ENCODE measurements at regions not wholly inside any gene's neighbourhood (a gene's known extent, or its start where the extent isn't known, plus 50 kb on each side); places are given as distances from the start of the nearest gene placed in this dataset.

DNA sequence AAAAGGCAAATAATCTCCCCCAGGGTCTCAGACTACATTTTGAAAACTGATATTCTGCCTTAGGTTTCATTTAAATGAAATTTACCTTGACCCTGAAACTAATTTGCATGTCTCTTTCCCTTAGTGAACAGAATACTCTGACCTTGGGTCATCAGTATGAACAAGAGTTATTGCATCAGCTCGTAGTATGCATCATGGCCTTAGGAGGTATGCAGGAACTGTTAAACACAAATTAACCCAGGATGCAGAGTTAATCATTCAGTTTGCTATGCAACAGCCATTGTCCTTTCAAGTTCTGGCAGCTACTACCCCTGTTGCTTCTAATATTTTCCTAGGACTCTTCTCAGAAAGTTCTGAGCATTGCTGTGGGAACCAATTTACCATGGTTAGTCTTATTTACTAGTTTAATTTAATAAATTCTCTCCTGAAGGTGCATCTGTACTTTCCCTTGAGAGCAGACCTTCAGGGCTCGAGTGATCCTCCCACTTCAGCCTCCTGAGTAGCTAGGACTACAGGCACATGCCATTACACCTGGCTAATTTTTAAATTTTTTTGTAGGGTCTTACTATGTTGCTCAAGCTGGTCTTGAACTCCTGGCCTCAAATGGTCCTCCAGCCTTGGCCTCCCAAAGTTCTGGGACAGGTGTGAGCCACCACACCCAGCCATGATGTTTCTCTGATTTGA, 126.7 kb downstream of the TTC6 start:
- no peaks in the 10 kb centered on the region for H3K36me3 ChIP-seq (replicated peaks in 1 of 2; ENCODE audit: control insufficient read depth in 1 of 2, insufficient read depth in 2 of 2, low read length in 2 of 2)
- no peak for DNase-seq

DNA sequence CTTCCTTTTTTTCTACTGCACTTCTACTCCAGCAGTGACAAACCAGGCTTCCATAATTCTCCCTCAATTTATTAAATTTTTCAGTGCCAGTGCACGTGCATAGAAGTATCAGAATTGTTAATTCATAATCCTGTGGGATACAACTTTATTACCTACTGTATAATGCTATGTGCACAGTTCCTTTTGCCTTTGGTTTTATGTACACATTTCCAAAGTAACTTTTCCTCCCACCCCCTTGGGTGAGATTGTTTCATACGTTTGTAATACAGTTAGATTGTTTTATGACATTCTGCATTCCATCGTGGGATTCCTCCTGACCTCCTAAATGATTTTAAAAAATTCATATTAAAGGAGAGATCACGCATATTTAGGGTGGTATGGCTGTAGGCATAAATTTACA, 128.1 kb downstream of the TTC6 start:
- H3K9me3 ChIP-seq (replicated peaks in 1 of 2; ENCODE audit: control insufficient read depth in 1 of 2, insufficient read depth in 1 of 2, low read length in 2 of 2): no peaks in the 10 kb centered on the region
- no peaks in the 10 kb centered on the region for H3K4me1 ChIP-seq (ENCODE audit: control insufficient read depth in 1 of 2, insufficient read depth in 2 of 2, low read length in 2 of 2)
- H3K9me3 Mint-ChIP-seq: no peaks in the 10 kb centered on the region
- no peak overlapping the region for H2AFZ ChIP-seq (ENCODE audit: insufficient read depth, low read depth, low read length, poor library complexity, severe bottlenecking)
- no peaks in the 10 kb centered on the region for H3K27me3 ChIP-seq (ENCODE audit: control insufficient read depth in 2 of 2, insufficient read depth in 2 of 2, low read length in 2 of 2)
- TF ChIP-seq, protein P1, sequence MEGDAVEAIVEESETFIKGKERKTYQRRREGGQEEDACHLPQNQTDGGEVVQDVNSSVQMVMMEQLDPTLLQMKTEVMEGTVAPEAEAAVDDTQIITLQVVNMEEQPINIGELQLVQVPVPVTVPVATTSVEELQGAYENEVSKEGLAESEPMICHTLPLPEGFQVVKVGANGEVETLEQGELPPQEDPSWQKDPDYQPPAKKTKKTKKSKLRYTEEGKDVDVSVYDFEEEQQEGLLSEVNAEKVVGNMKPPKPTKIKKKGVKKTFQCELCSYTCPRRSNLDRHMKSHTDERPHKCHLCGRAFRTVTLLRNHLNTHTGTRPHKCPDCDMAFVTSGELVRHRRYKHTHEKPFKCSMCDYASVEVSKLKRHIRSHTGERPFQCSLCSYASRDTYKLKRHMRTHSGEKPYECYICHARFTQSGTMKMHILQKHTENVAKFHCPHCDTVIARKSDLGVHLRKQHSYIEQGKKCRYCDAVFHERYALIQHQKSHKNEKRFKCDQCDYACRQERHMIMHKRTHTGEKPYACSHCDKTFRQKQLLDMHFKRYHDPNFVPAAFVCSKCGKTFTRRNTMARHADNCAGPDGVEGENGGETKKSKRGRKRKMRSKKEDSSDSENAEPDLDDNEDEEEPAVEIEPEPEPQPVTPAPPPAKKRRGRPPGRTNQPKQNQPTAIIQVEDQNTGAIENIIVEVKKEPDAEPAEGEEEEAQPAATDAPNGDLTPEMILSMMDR (IDR thresholded peaks at IDR 0.05): no peak
- H3K79me2 ChIP-seq (ENCODE audit: insufficient read depth, low read length): no peaks in the 10 kb centered on the region
- intact Hi-C loops (cut with micrococcal nuclease): no loop called here
- no peaks in the 10 kb centered on the region for H4K20me1 ChIP-seq (ENCODE audit: insufficient read depth, low read length)
- H3K27ac Mint-ChIP-seq: no peak overlapping the region
- no peaks in the 10 kb centered on the region for H3K36me3 Mint-ChIP-seq
- WGBS (ENCODE audit: insufficient coverage): no CpG with 5 or more reads among the region's 4 CpGs
- no peak overlapping the region for H3K9ac ChIP-seq (ENCODE audit: insufficient read depth, low read length, poor library complexity, severe bottlenecking)
- H3K4me2 ChIP-seq (replicated peaks; ENCODE audit: extremely low read depth, low read length, poor library complexity, severe bottlenecking): no peak overlapping the region
- no peaks in the 10 kb centered on the region for H3K36me3 ChIP-seq (replicated peaks in 1 of 2; ENCODE audit: control insufficient read depth in 1 of 2, insufficient read depth in 2 of 2, low read length in 2 of 2)
- H3K4me3 ChIP-seq (replicated peaks in 1 of 3; ENCODE audit: low read depth in 2 of 3, low read length in 3 of 3): no peak overlapping the region
- no peaks in the 10 kb centered on the region for H3K4me1 Mint-ChIP-seq
- no peak for DNase-seq
- peaks cover 0 to 2% (median 2%) of the 10 kb centered on the region in 3 donors for H3K27me3 Mint-ChIP-seq (ENCODE audit: low read depth in 3 of 3)
- no peak overlapping the region for H3K4me3 Mint-ChIP-seq
- H3K27ac ChIP-seq (ENCODE audit: low read depth in 1 of 2, low read length in 2 of 2): no peak overlapping the region

More for the DNA sequence above, 126.7 kb downstream of the TTC6 start:
- H3K9ac ChIP-seq (ENCODE audit: insufficient read depth, low read length, poor library complexity, severe bottlenecking): no peak overlapping the region
- no peaks in the 10 kb centered on the region for H3K9me3 ChIP-seq (replicated peaks in 1 of 2; ENCODE audit: control insufficient read depth in 1 of 2, insufficient read depth in 1 of 2, low read length in 2 of 2)
- H3K9me3 Mint-ChIP-seq: no peaks in the 10 kb centered on the region
- TF ChIP-seq, protein P1 (IDR thresholded peaks at IDR 0.05): no peak
- no peaks in the 10 kb centered on the region for H3K4me1 ChIP-seq (ENCODE audit: control insufficient read depth in 1 of 2, insufficient read depth in 2 of 2, low read length in 2 of 2)
- no peaks in the 10 kb centered on the region for H4K20me1 ChIP-seq (ENCODE audit: insufficient read depth, low read length)
- no peak overlapping the region for H3K27ac Mint-ChIP-seq
- intact Hi-C loops (cut with micrococcal nuclease): no loop called here
- H3K4me3 Mint-ChIP-seq: no peak overlapping the region
- no peak overlapping the region for H3K4me2 ChIP-seq (replicated peaks; ENCODE audit: extremely low read depth, low read length, poor library complexity, severe bottlenecking)
- 40% methylated on average over 1 of the region's 2 CpGs for WGBS (ENCODE audit: insufficient coverage)
- no peaks in the 10 kb centered on the region for H3K27me3 ChIP-seq (ENCODE audit: control insufficient read depth in 2 of 2, insufficient read depth in 2 of 2, low read length in 2 of 2)
- no peak overlapping the region for H2AFZ ChIP-seq (ENCODE audit: insufficient read depth, low read depth, low read length, poor library complexity, severe bottlenecking)
- H3K4me3 ChIP-seq (replicated peaks in 1 of 3; ENCODE audit: low read depth in 2 of 3, low read length in 3 of 3): no peak overlapping the region
- H3K79me2 ChIP-seq (ENCODE audit: insufficient read depth, low read length): no peaks in the 10 kb centered on the region
- no peak overlapping the region for H3K27ac ChIP-seq (ENCODE audit: low read depth in 1 of 2, low read length in 2 of 2)
- no peaks in the 10 kb centered on the region for H3K36me3 Mint-ChIP-seq
- peaks cover 0 to 2% (median 2%) of the 10 kb centered on the region in 3 donors for H3K27me3 Mint-ChIP-seq (ENCODE audit: low read depth in 3 of 3)
- no peaks in the 10 kb centered on the region for H3K4me1 Mint-ChIP-seq

Data from CD14-positive monocyte (primary cell).